MM.1S (cell line): ENCODE measurements at regions not wholly inside any gene's neighbourhood (a gene's known extent, or its start where the extent isn't known, plus 50 kb on each side); places are given as distances from the start of the nearest gene placed in this dataset.

ENCODE experiments used
- DNase-seq: peaks from one replicate; pipeline ENCODE4 v3.0.0-alpha.2; 2015
- H2AFZ ChIP-seq: fragments of 300-600 bp; sonication (generic); 2 replicates; pipeline ENCODE4 v1.6.0; 2016; ENCODE audit warnings: antibody characterized with exemption, low read length
- H3F3A ChIP-seq: fragments of 300-600 bp; sonication (generic); 2 replicates; pipeline ENCODE4 v1.6.1; 2016; ENCODE audit warnings: mild to moderate bottlenecking, antibody characterized with exemption, low read length, moderate library complexity, mixed read lengths; ENCODE audit not compliant: insufficient read depth
- H3K27ac ChIP-seq: fragments of 300-600 bp; sonication (generic); 2 replicates; pipeline ENCODE4 v1.5.1; 2016; ENCODE audit warnings: mild to moderate bottlenecking, low read length
- H3K27me3 ChIP-seq: fragments of 300-600 bp; sonication (generic); replicated peaks from 2 replicates; pipeline ENCODE4 v1.6.0; 2016; ENCODE audit warnings: low read length; ENCODE audit not compliant: insufficient read depth
- H3K36me3 ChIP-seq: fragments of 300-600 bp; sonication (generic); replicated peaks from 2 replicates; pipeline ENCODE4 v1.6.1; 2016; ENCODE audit warnings: mild to moderate bottlenecking, low read length, mixed read lengths; ENCODE audit not compliant: insufficient read depth
- H3K4me1 ChIP-seq: fragments of 300-600 bp; sonication (generic); 2 replicates; pipeline ENCODE4 v1.6.1; 2016; ENCODE audit warnings: low read length, mixed read lengths
- H3K4me2 ChIP-seq: fragments of 300-600 bp; sonication (generic); 2 replicates; pipeline ENCODE4 v1.6.0; 2016; ENCODE audit warnings: low read depth, low read length
- H3K4me3 ChIP-seq: fragments of 300-600 bp; sonication (generic); 2 replicates; pipeline ENCODE4 v1.5.1; 2016; ENCODE audit warnings: low read length, mixed read lengths
- H3K79me2 ChIP-seq: fragments of 300-600 bp; sonication (generic); 2 replicates; pipeline ENCODE4 v1.6.1; 2016; ENCODE audit warnings: mixed run types, low read length, mixed read lengths
- H3K9ac ChIP-seq: fragments of 300-600 bp; sonication (generic); 2 replicates; pipeline ENCODE4 v1.6.1; 2016; ENCODE audit warnings: low read length, mixed read lengths
- H3K9me2 ChIP-seq: fragments of 300-600 bp; sonication (generic); replicated peaks from 2 replicates; pipeline ENCODE4 v1.6.1; 2016; ENCODE audit warnings: mild to moderate bottlenecking, low read length, mixed read lengths; ENCODE audit not compliant: insufficient read depth
- H3K9me3 ChIP-seq: fragments of 300-600 bp; sonication (generic); replicated peaks from 2 replicates; pipeline ENCODE4 v1.6.1; 2016; ENCODE audit warnings: mild to moderate bottlenecking, low read length, mixed read lengths; ENCODE audit not compliant: insufficient read depth
- H4K20me1 ChIP-seq: fragments of 300-600 bp; sonication (generic); 2 replicates; pipeline ENCODE4 v1.6.1; 2016; ENCODE audit warnings: mild to moderate bottlenecking, low read length, moderate library complexity, mixed read lengths; ENCODE audit not compliant: insufficient read depth
- EZH2 ChIP-seq: fragments of 300-600 bp; sonication (generic); optimal IDR thresholded peaks from 2 replicates; pipeline ENCODE3; 2017; ENCODE audit warnings: low read depth, mild to moderate bottlenecking, antibody characterized with exemption, low read length, mixed read lengths
- EZH2phosphoT487 ChIP-seq: fragments of 300-600 bp; sonication (generic); IDR thresholded peaks from 2 replicates; pipeline ENCODE4 v1.6.1; 2018; ENCODE audit warnings: antibody characterized with exemption, low read length
- TF ChIP-seq, protein P1 (sequence below): fragments of 300-600 bp; sonication (generic); IDR thresholded peaks from 2 replicates; pipeline ENCODE4 v1.5.1; 2016; ENCODE audit warnings: antibody characterized with exemption, low read length, mixed read lengths

DNA sequence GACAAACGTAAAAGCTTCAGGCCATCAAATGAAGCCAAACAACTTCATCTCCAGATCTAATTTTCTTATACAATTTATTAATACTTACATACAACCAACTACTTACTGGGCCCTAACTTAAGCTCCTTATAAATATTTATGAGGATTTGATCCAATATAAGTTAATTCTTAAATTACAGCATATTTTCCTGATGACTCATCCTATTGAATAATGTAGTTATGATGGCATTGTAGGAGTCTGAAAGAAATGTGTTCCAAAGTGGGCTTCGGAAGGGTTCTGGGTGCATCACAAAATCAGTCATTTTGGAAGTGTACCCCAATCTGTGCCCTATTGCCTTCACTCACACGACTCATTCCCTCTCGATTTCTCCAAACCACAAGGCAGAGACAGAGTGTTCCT, 455.1 kb upstream of the CTSO start:
- no peak overlapping the region for H3K4me2 ChIP-seq
- H3K9me2 ChIP-seq = no peaks in the 10 kb centered on the region
- no peaks in the 10 kb centered on the region for H3K36me3 ChIP-seq
- no peaks in the 10 kb centered on the region for H3K4me1 ChIP-seq
- H3K27me3 ChIP-seq = no peaks in the 10 kb centered on the region
- H3K9ac ChIP-seq = no peak overlapping the region
- H3F3A ChIP-seq = no peaks in the 10 kb centered on the region
- H2AFZ ChIP-seq = no peak overlapping the region
- no peaks in the 10 kb centered on the region for H3K79me2 ChIP-seq
- no peak for DNase-seq
- no peak overlapping the region for H3K27ac ChIP-seq
- TF ChIP-seq, protein P1, sequence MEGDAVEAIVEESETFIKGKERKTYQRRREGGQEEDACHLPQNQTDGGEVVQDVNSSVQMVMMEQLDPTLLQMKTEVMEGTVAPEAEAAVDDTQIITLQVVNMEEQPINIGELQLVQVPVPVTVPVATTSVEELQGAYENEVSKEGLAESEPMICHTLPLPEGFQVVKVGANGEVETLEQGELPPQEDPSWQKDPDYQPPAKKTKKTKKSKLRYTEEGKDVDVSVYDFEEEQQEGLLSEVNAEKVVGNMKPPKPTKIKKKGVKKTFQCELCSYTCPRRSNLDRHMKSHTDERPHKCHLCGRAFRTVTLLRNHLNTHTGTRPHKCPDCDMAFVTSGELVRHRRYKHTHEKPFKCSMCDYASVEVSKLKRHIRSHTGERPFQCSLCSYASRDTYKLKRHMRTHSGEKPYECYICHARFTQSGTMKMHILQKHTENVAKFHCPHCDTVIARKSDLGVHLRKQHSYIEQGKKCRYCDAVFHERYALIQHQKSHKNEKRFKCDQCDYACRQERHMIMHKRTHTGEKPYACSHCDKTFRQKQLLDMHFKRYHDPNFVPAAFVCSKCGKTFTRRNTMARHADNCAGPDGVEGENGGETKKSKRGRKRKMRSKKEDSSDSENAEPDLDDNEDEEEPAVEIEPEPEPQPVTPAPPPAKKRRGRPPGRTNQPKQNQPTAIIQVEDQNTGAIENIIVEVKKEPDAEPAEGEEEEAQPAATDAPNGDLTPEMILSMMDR = no peak
- TF ChIP-seq EZH2phosphoT487 (no peak), EZH2 (no peak)
- H3K9me3 ChIP-seq = no peaks in the 10 kb centered on the region
- H4K20me1 ChIP-seq = no peaks in the 10 kb centered on the region
- H3K4me3 ChIP-seq = no peak overlapping the region

DNA sequence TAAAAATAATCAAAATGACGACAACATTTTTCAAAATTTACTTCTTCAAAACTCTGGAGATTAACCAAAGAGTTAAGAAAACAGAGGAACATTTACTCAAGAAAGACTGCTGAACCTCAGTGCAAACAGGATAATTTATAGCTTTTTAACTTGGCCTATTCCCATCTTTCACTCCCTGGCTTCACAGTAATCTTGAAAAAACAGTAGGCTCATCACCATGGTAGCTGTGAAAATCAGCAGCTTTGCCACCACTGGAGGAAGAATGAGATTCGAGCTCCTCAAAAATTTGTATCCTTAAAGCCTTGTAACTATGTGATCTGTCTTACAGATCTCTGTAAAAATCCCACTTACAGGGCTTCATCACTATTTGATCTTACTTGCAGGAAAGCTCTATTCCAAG, 447.7 kb upstream of the CTSO start:
- Histone ChIP-seq H3K4me2 (no peak overlapping the region), H3K27me3 (no peaks in the 10 kb centered on the region), H3K9ac (no peak overlapping the region), H3K36me3 (no peaks in the 10 kb centered on the region), H2AFZ (no peak overlapping the region), H3K79me2 (no peaks in the 10 kb centered on the region), H3F3A (no peaks in the 10 kb centered on the region), H3K9me3 (no peaks in the 10 kb centered on the region), H4K20me1 (no peaks in the 10 kb centered on the region), H3K27ac (no peak overlapping the region), H3K4me1 (no peaks in the 10 kb centered on the region), H3K9me2 (no peaks in the 10 kb centered on the region), H3K4me3 (no peak overlapping the region)
- TF ChIP-seq EZH2 (no peak), EZH2phosphoT487 (no peak)
- TF ChIP-seq, protein P1 = no peak
- DNase-seq = no peak

DNA sequence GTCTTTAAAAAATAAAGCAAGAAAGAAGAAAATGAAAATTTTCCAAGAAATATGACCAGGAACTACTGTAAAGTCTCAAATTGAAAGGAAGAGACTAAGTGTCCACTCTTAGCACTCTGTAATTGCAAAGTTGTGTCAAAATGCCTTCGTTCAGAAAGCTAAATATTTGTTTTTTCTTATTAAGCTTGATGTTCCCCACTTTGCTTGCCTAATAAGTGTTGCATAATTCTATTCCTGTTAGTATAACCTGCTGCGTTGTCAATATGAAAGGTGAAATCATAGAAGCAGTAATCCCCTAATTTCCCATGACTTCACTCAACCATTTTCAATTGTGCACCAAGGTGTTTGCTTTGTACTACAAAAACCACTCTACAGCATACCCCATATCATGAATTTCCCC, 442.9 kb upstream of the CTSO start:
- Histone ChIP-seq H3K79me2 (no peaks in the 10 kb centered on the region), H3K9me3 (no peaks in the 10 kb centered on the region), H2AFZ (no peak overlapping the region), H3K4me1 (no peaks in the 10 kb centered on the region), H3K27me3 (no peaks in the 10 kb centered on the region), H3K27ac (no peak overlapping the region), H3K9me2 (no peaks in the 10 kb centered on the region), H3F3A (no peaks in the 10 kb centered on the region), H3K36me3 (no peaks in the 10 kb centered on the region), H3K9ac (no peak overlapping the region), H3K4me2 (no peak overlapping the region), H4K20me1 (no peaks in the 10 kb centered on the region), H3K4me3 (no peak overlapping the region)
- no peak for DNase-seq
- no peak for TF ChIP-seq EZH2phosphoT487
- TF ChIP-seq, protein P1 = no peak
- no peak for TF ChIP-seq EZH2

DNA sequence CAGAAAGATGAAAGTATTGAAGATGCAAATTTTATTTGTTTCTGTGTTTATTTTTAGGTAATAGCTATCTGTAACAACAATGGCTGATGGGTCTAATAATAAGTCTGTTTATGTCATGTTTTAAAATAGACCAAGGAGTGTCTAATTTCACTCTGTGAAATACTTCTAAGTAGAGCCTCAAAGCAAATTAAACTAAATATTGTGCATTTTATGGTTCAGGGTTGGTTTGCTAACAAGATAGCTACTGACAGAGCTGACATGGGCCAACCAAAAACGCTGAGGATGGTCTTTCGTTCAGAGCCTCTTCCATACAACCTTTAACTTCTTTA, 437.6 kb upstream of the CTSO start:
- H3K27ac ChIP-seq = no peak overlapping the region
- no peak for DNase-seq
- no peak overlapping the region for H2AFZ ChIP-seq
- no peaks in the 10 kb centered on the region for H3K9me3 ChIP-seq
- no peaks in the 10 kb centered on the region for H4K20me1 ChIP-seq
- no peaks in the 10 kb centered on the region for H3K79me2 ChIP-seq
- H3F3A ChIP-seq = no peaks in the 10 kb centered on the region
- no peak overlapping the region for H3K4me2 ChIP-seq
- no peaks in the 10 kb centered on the region for H3K27me3 ChIP-seq
- H3K9me2 ChIP-seq = no peaks in the 10 kb centered on the region
- no peaks in the 10 kb centered on the region for H3K36me3 ChIP-seq
- no peak overlapping the region for H3K4me3 ChIP-seq
- no peaks in the 10 kb centered on the region for H3K4me1 ChIP-seq
- H3K9ac ChIP-seq = no peak overlapping the region
- TF ChIP-seq EZH2phosphoT487 (no peak), EZH2 (no peak)
- TF ChIP-seq, protein P1 = no peak
